ENCODE measurements at regions not wholly inside any gene's neighbourhood (a gene's known extent, or its start where the extent isn't known, plus 50 kb on each side); places are given as distances from the start of the nearest gene placed in this dataset.

- TF ChIP-seq CTCF (IDR thresholded peaks at IDR 0.05), result no peak
- H3K4me3 Mint-ChIP-seq (ENCODE audit: unreplicated experiment), result no peak overlapping the region
Observed at GRCh38 chr9:90131568-90131967, 511.1 kb downstream of the DIRAS2 start.

GRCh38 chr9:90132866-90133265, 509.8 kb downstream of the DIRAS2 start:
- no peaks in the 10 kb centered on the region for H3K4me1 Mint-ChIP-seq (ENCODE audit: unreplicated experiment)
- H3K4me3 Mint-ChIP-seq (ENCODE audit: unreplicated experiment), result no peak overlapping the region
- no peak for TF ChIP-seq CTCF (IDR thresholded peaks at IDR 0.05)
- no peaks in the 10 kb centered on the region for H3K9me3 Mint-ChIP-seq (ENCODE audit: unreplicated experiment)
- no peak for DNase-seq (ENCODE audit: extremely low spot score, unreplicated experiment)
- no peak overlapping the region for H3K27ac Mint-ChIP-seq (ENCODE audit: unreplicated experiment)
- H3K27me3 Mint-ChIP-seq (ENCODE audit: unreplicated experiment), result peaks cover 13% of the 10 kb centered on the region
- no peaks in the 10 kb centered on the region for H3K36me3 Mint-ChIP-seq (ENCODE audit: unreplicated experiment)

More at GRCh38 chr9:90131568-90131967, 511.1 kb downstream of the DIRAS2 start:
- H3K27me3 Mint-ChIP-seq (ENCODE audit: unreplicated experiment), result peaks cover 7% of the 10 kb centered on the region
- H3K36me3 Mint-ChIP-seq (ENCODE audit: unreplicated experiment), result no peaks in the 10 kb centered on the region
- no peaks in the 10 kb centered on the region for H3K4me1 Mint-ChIP-seq (ENCODE audit: unreplicated experiment)
- no peaks in the 10 kb centered on the region for H3K9me3 Mint-ChIP-seq (ENCODE audit: unreplicated experiment)
- no peak overlapping the region for H3K27ac Mint-ChIP-seq (ENCODE audit: unreplicated experiment)
- no peak for DNase-seq (ENCODE audit: extremely low spot score, unreplicated experiment)

- DNase-seq (ENCODE audit: extremely low spot score, unreplicated experiment), result no peak
- H3K36me3 Mint-ChIP-seq (ENCODE audit: unreplicated experiment), result no peaks in the 10 kb centered on the region
- peaks cover 27% of the 10 kb centered on the region for H3K27me3 Mint-ChIP-seq (ENCODE audit: unreplicated experiment)
- TF ChIP-seq CTCF (IDR thresholded peaks at IDR 0.05), result no peak
- H3K27ac Mint-ChIP-seq (ENCODE audit: unreplicated experiment), result no peak overlapping the region
- H3K4me3 Mint-ChIP-seq (ENCODE audit: unreplicated experiment), result no peak overlapping the region
- H3K4me1 Mint-ChIP-seq (ENCODE audit: unreplicated experiment), result no peaks in the 10 kb centered on the region
- no peaks in the 10 kb centered on the region for H3K9me3 Mint-ChIP-seq (ENCODE audit: unreplicated experiment)
Observed at GRCh38 chr9:90137801-90138200, 504.8 kb downstream of the DIRAS2 start.

GRCh38 chr9:90140131-90140818, 502.3 kb downstream of the DIRAS2 start:
- Mint-ChIP-seq H3K27me3 (ENCODE audit: unreplicated experiment) (peaks cover 35% of the 10 kb centered on the region), H3K9me3 (ENCODE audit: unreplicated experiment) (no peaks in the 10 kb centered on the region), H3K36me3 (ENCODE audit: unreplicated experiment) (no peaks in the 10 kb centered on the region), H3K27ac (ENCODE audit: unreplicated experiment) (no peak overlapping the region), H3K4me1 (ENCODE audit: unreplicated experiment) (no peaks in the 10 kb centered on the region), H3K4me3 (ENCODE audit: unreplicated experiment) (no peak overlapping the region)
- no peak for DNase-seq (ENCODE audit: extremely low spot score, unreplicated experiment)
- no peak for TF ChIP-seq CTCF (IDR thresholded peaks at IDR 0.05)

GRCh38 chr9:90141723-90142122, 500.9 kb downstream of the DIRAS2 start:
- peak; percentile 67 for TF ChIP-seq CTCF (IDR thresholded peaks at IDR 0.05)
- Mint-ChIP-seq H3K36me3 (ENCODE audit: unreplicated experiment) (no peaks in the 10 kb centered on the region), H3K27ac (ENCODE audit: unreplicated experiment) (no peak overlapping the region), H3K27me3 (ENCODE audit: unreplicated experiment) (peaks cover 35% of the 10 kb centered on the region), H3K9me3 (ENCODE audit: unreplicated experiment) (no peaks in the 10 kb centered on the region), H3K4me1 (ENCODE audit: unreplicated experiment) (no peaks in the 10 kb centered on the region), H3K4me3 (ENCODE audit: unreplicated experiment) (no peak overlapping the region)
- no peak for DNase-seq (ENCODE audit: extremely low spot score, unreplicated experiment)
